Kidney epithelial cell (primary cell): ENCODE measurements at regions not wholly inside any gene's neighbourhood (a gene's known extent, or its start where the extent isn't known, plus 50 kb on each side); places are given as distances from the start of the nearest gene placed in this dataset.

ENCODE experiments used
- DNase-seq: peaks from one replicate; pipeline ENCODE4 v3.0.0-alpha.2; 2010; ENCODE audit warnings: low read depth
- H3K27me3 ChIP-seq: 2 replicates; pipeline ENCODE4 v1.6.0; 2011; ENCODE audit warnings: low read length; ENCODE audit not compliant: control insufficient read depth, insufficient read depth
- H3K36me3 ChIP-seq: 2 replicates; pipeline ENCODE4 v1.5.1; 2011; ENCODE audit warnings: low read length; ENCODE audit not compliant: control insufficient read depth, insufficient read depth
- H3K4me3 ChIP-seq: 2 replicates; pipeline ENCODE4 v1.5.1; 2011; ENCODE audit warnings: low read depth, mild to moderate bottlenecking, control low read depth, low read length
- CTCF ChIP-seq: IDR thresholded peaks from 2 replicates; pipeline ENCODE4 v1.5.1; 2011; ENCODE audit warnings: mild to moderate bottlenecking, moderate library complexity, low read length, control low read depth, inconsistent platforms; ENCODE audit not compliant: insufficient read depth, poor library complexity, severe bottlenecking

GRCh38 chr7:46581268-46581667, 660.2 kb upstream of the IGFBP3 start:
- no peak for DNase-seq
- Histone ChIP-seq H3K27me3 (no peaks in the 10 kb centered on the region), H3K36me3 (no peaks in the 10 kb centered on the region), H3K4me3 (no peak overlapping the region)
- no peak for TF ChIP-seq CTCF

GRCh38 chr7:46580766-46581165, 659.7 kb upstream of the IGFBP3 start:
- DNase-seq, result no peak
- no peak for TF ChIP-seq CTCF

GRCh38 chr7:46577394-46577793, 656.3 kb upstream of the IGFBP3 start:
- TF ChIP-seq CTCF, result no peak
- no peak for DNase-seq
- H3K4me3 ChIP-seq, result no peak overlapping the region
- no peaks in the 10 kb centered on the region for H3K36me3 ChIP-seq
- no peaks in the 10 kb centered on the region for H3K27me3 ChIP-seq

More at GRCh38 chr7:46580766-46581165, 659.7 kb upstream of the IGFBP3 start:
- no peaks in the 10 kb centered on the region for H3K36me3 ChIP-seq
- H3K27me3 ChIP-seq, result no peaks in the 10 kb centered on the region
- H3K4me3 ChIP-seq, result no peak overlapping the region

GRCh38 chr7:46576950-46577349, 655.9 kb upstream of the IGFBP3 start:
- no peaks in the 10 kb centered on the region for H3K27me3 ChIP-seq
- DNase-seq, result no peak
- H3K36me3 ChIP-seq, result no peaks in the 10 kb centered on the region
- TF ChIP-seq CTCF, result no peak
- H3K4me3 ChIP-seq, result no peak overlapping the region

GRCh38 chr7:46572691-46573090, 651.6 kb upstream of the IGFBP3 start:
- Histone ChIP-seq H3K36me3 (no peaks in the 10 kb centered on the region), H3K4me3 (no peak overlapping the region), H3K27me3 (no peaks in the 10 kb centered on the region)
- DNase-seq, result no peak
- TF ChIP-seq CTCF, result no peak

GRCh38 chr7:46571996-46572395, 650.9 kb upstream of the IGFBP3 start:
- TF ChIP-seq CTCF, result no peak
- no peaks in the 10 kb centered on the region for H3K36me3 ChIP-seq
- no peak for DNase-seq
- no peaks in the 10 kb centered on the region for H3K27me3 ChIP-seq
- H3K4me3 ChIP-seq, result no peak overlapping the region
